Psoas muscle (tissue), 7 donors: ENCODE measurements at regions not wholly inside any gene's neighbourhood (a gene's known extent, or its start where the extent isn't known, plus 50 kb on each side); places are given as distances from the start of the nearest gene placed in this dataset.
"Not testable (repeated sequence)": the region's sequence is repeated elsewhere in the genome, so short reads cannot be mapped to it uniquely, and the experiment has no call there.

Experiments used
- ATAC-seq, 4 donors: fragments of 200-7000 bp; cut with Tn5 transposase; one replicate each; pipeline ENCODE4 v1.9.1; 2020; ENCODE audit warnings: moderate library complexity in 3 of 4, mild to moderate bottlenecking in 2 of 4
- DNase-seq, 2 donors: peaks; one replicate each; pipeline ENCODE4 v3.0.0-alpha.2; 2020
- H3K27ac ChIP-seq: fragments of 200-600 bp; one replicate; pipeline ENCODE4 v1.8.0; 2022
- H3K27me3 ChIP-seq, 3 donors: fragments of 200-600 bp in 1 of 3; one replicate each; pipeline versions ENCODE4 v1.6.1 to v1.8.0; 2013 to 2022; ENCODE audit warnings: low read length in 2 of 3, mild to moderate bottlenecking in 2 of 3, moderate library complexity in 1 of 3; ENCODE audit not compliant: insufficient read depth in 3 of 3
- H3K36me3 ChIP-seq, 2 donors: fragments of 200-600 bp in 1 of 2; one replicate each; pipeline versions ENCODE4 v1.6.1 to v1.8.0; 2013 to 2022; ENCODE audit warnings: low read depth in 1 of 2, mild to moderate bottlenecking in 1 of 2, moderate library complexity in 1 of 2; ENCODE audit not compliant: insufficient read depth in 1 of 2
- H3K4me1 ChIP-seq: fragments of 200-600 bp; one replicate; pipeline ENCODE4 v1.8.0; 2022
- H3K4me3 ChIP-seq: fragments of 200-600 bp; one replicate; pipeline ENCODE4 v1.8.0; 2022; ENCODE audit warnings: mild to moderate bottlenecking
- H3K9me3 ChIP-seq: fragments of 200-600 bp; one replicate; pipeline ENCODE4 v1.8.0; 2022
- CTCF ChIP-seq: fragments of 200-600 bp; IDR thresholded peaks from one replicate; pipeline ENCODE4 v1.8.0; 2022; ENCODE audit warnings: antibody characterized with exemption
- WGBS, 3 donors: extraction: QIAGEN DNeasy Blood & Tissue Kit; methylation state at CpG; one replicate each; pipeline versions ENCODE4 v1.1.6 to v1.1.7; 2013; 5-methylcytosine and 5-hydroxymethylcytosine counted together
- intact Hi-C, 2 donors: fragments of 100-400 bp; cut with DNase I; formaldehyde crosslinking; loops; one replicate each; pipeline versions ENCODE4 v1.11.0 to v1.14.2; 2022
- donor health status: healthy with polysubstance abuse.
- donor health status: DM: no; HTN: no; CAD: no; lungs with moderate emphysema.
- donor health status: Bipolar disorder and iron deficiency.
- donor health status: healthy.
- donor health status: DM: yes; HTN: yes; CAD: no.
- donor health status: DM: no; HTN: no; CAD: no.
- donor health status: DM: yes; HTN: yes; CAD: no.

DNA sequence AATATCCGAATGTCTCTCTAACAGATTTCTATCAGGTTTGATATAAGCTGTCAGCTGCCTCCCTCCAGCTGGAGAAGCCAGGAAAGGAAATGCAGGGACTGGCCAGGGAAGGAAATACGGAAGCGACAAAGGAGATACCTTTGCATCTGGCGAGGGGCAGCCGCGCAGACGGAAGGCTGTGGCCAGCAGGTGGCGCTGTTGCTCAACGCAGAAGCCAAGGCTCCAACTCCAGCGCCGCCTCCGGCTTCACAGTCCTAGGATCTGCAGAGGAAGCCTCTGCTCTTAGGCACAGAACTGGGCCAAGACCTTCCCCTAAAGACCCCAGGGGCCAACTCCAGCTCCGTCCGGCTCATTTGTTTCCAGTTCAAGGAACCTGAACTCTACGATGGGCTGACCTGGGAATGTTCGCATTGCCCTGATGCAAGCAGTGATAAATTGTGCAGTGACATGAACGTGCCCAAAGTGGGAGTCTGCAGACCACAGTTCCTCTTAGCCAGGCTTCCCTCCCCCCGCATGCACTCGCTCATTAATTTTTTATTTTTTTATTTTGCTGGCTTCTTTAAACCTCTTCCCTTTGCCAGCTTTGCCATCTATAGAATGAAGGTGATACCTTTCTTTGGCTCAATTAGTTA lies 97.3 kb upstream of the LYZL2 start:
- WGBS, 3 donors = 3 to 6% (median 4%) methylated on average over 19 of the region's 19 CpGs
- H3K9me3 ChIP-seq, H3K27me3 ChIP-seq, H3K4me3 ChIP-seq, H3K27ac ChIP-seq, H3K36me3 ChIP-seq, H3K4me1 ChIP-seq: not testable (repeated sequence)
- peak; percentile 79 for TF ChIP-seq CTCF
- intact Hi-C loops = loop anchor here in 1 of 2 donors (10.0 kb wide), 1 partner anchor 1078 kb away; no protein-coding TSS in a partner anchor
- ATAC-seq (peak; percentile 94 to 98 (median 95)), DNase-seq (peak; percentile 81 to 90)

- H3K9me3 ChIP-seq = no peaks in the 10 kb centered on the region
- H3K27ac ChIP-seq = no peak overlapping the region
- no peaks in the 10 kb centered on the region for H3K4me1 ChIP-seq
- WGBS, 3 donors = 93 to 96% (median 95%) methylated on average over 9 to 10 of the region's 10 CpGs
- H3K4me3 ChIP-seq = no peak overlapping the region
- no peak for TF ChIP-seq CTCF
- no peaks in the 10 kb centered on the region for H3K36me3 ChIP-seq
- intact Hi-C loops = loop anchor here in 1 of 2 donors (10.0 kb wide), 1 partner anchor 1079 kb away; no protein-coding TSS in a partner anchor
- DNase-seq (no peak), ATAC-seq (no peak)
- no peaks in the 10 kb centered on the region for H3K27me3 ChIP-seq
These were observed 96.1 kb upstream of the LYZL2 start for GRCh38 chr10:30725661-30726060.

DNA sequence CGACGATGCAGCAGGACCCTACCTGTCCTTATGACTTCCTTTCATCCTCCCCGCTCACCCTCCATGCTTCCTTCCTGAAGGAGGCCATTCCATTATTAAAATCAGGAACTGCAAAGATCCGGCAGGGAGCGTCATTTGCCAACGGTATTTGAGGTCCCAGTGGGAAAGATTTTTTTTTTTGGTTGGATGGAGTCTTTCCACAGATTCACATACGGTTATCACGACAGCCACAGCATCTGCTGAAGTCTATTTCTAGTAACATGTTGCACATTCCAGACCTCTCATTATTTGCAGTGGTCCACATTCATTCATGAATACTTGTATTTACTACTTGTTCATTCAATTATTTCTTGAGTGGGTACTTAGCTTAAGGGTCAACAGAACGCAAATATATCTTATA lies 94.7 kb upstream of the LYZL2 start:
- H3K4me3 ChIP-seq = no peak overlapping the region
- ATAC-seq (no peak), DNase-seq (no peak)
- H3K27ac ChIP-seq = no peak overlapping the region
- intact Hi-C loops = loop anchor here in 1 of 2 donors (10.0 kb wide), 1 partner anchor 1081 kb away; no protein-coding TSS in a partner anchor
- TF ChIP-seq CTCF = no peak
- no peaks in the 10 kb centered on the region for H3K4me1 ChIP-seq
- H3K9me3 ChIP-seq = no peaks in the 10 kb centered on the region
- no peaks in the 10 kb centered on the region for H3K27me3 ChIP-seq
- WGBS, 3 donors = 51 to 61% (median 54%) methylated on average over 9 of the region's 9 CpGs
- no peaks in the 10 kb centered on the region for H3K36me3 ChIP-seq

- intact Hi-C loops = loop anchor here in 1 of 2 donors (10.0 kb wide), 1 partner anchor 1082 kb away; no protein-coding TSS in a partner anchor
- Histone ChIP-seq H3K27me3 (no peaks in the 10 kb centered on the region), H3K27ac (no peak overlapping the region), H3K36me3 (no peaks in the 10 kb centered on the region), H3K4me1 (no peaks in the 10 kb centered on the region), H3K4me3 (no peak overlapping the region), H3K9me3 (no peaks in the 10 kb centered on the region)
- 92 to 97% (median 95%) methylated on average over 10 of the region's 10 CpGs for WGBS, 3 donors
- no peak for ATAC-seq
- no peak for TF ChIP-seq CTCF
- no peak for DNase-seq
These were observed 93.5 kb upstream of the LYZL2 start for GRCh38 chr10:30722956-30723620.
